GM12878 (cell line): ENCODE measurements at regions not wholly inside any gene's neighbourhood (a gene's known extent, or its start where the extent isn't known, plus 50 kb on each side); places are given as distances from the start of the nearest gene placed in this dataset.

Source experiments
- ETV6 ChIP-seq, 2 experiments: fragments of 450-650 bp in 1 of 2; IDR thresholded peaks in 1 of 2; conservative IDR thresholded peaks in 1 of 2; 2 replicates each; pipeline ENCODE4 v1.6.1; 2014; ENCODE audit warnings: antibody characterized with exemption in 1 of 2, borderline replicate concordance in 1 of 2, low read depth in 1 of 2, mild to moderate bottlenecking in 1 of 2, moderate library complexity in 1 of 2
- HCFC1 ChIP-seq: fragments of 150-350 bp; IDR thresholded peaks from 2 replicates; pipeline ENCODE4 v1.6.1; 2014; ENCODE audit warnings: low read length
- POLR2A ChIP-seq: IDR thresholded peaks from 2 replicates; pipeline ENCODE4 v1.6.1; 2011; ENCODE audit warnings: low read depth, mild to moderate bottlenecking, low read length
- ZNF622 ChIP-seq: fragments of 450-650 bp; IDR thresholded peaks from 2 replicates; pipeline ENCODE4 v1.6.1; 2017; ENCODE audit warnings: mild to moderate bottlenecking, inconsistent platforms
- TF ChIP-seq, protein P1 (sequence below): IDR thresholded peaks from 2 replicates; pipeline ENCODE4 v1.6.1; 2012; ENCODE audit warnings: mild to moderate bottlenecking, low read depth, low read length
- TF ChIP-seq, protein P2 (sequence below), 3 experiments: IDR thresholded peaks in 2 of 3; conservative IDR thresholded peaks in 1 of 3; 2 replicates each; pipeline ENCODE4 v1.5.1; 2011; ENCODE audit warnings: low read depth in 3 of 3, low read length in 3 of 3, mild to moderate bottlenecking in 3 of 3, control low read depth in 2 of 3, moderate library complexity in 2 of 3, inconsistent platforms in 1 of 3, mixed read lengths in 1 of 3; ENCODE audit not compliant: control insufficient read depth in 2 of 3, insufficient read depth in 1 of 3; ENCODE audit errors: extremely low read depth in 1 of 3

DNA sequence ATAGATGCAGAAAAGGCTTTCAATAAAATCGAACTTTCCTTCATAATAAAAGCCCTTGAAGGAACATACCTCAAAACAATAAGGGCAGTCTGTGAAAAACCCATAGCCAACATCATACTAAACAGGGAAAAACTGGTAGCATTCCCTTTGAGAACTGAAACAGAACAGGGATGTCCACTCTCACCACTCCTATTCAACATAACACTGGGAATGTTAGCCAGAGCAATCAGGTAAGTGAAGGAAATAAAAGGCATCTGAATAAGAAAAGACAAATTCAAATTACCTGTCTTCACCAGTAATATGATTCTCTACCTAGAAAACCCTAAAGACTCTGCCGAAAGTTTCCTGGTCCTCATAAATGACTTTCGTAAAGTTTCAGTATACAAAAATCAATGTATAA lies 861.0 kb upstream of the VRK2 start:
- TF ChIP-seq ETV6 (conservative IDR thresholded peaks at IDR 0.05 in 1 of 2, IDR thresholded peaks at IDR 0.05 in 1 of 2; ENCODE audit: borderline replicate concordance in 1 of 2, low read depth in 1 of 2) (no peak), ZNF622 (no peak), POLR2A (no peak), HCFC1 (no peak)
- TF ChIP-seq, protein P1, sequence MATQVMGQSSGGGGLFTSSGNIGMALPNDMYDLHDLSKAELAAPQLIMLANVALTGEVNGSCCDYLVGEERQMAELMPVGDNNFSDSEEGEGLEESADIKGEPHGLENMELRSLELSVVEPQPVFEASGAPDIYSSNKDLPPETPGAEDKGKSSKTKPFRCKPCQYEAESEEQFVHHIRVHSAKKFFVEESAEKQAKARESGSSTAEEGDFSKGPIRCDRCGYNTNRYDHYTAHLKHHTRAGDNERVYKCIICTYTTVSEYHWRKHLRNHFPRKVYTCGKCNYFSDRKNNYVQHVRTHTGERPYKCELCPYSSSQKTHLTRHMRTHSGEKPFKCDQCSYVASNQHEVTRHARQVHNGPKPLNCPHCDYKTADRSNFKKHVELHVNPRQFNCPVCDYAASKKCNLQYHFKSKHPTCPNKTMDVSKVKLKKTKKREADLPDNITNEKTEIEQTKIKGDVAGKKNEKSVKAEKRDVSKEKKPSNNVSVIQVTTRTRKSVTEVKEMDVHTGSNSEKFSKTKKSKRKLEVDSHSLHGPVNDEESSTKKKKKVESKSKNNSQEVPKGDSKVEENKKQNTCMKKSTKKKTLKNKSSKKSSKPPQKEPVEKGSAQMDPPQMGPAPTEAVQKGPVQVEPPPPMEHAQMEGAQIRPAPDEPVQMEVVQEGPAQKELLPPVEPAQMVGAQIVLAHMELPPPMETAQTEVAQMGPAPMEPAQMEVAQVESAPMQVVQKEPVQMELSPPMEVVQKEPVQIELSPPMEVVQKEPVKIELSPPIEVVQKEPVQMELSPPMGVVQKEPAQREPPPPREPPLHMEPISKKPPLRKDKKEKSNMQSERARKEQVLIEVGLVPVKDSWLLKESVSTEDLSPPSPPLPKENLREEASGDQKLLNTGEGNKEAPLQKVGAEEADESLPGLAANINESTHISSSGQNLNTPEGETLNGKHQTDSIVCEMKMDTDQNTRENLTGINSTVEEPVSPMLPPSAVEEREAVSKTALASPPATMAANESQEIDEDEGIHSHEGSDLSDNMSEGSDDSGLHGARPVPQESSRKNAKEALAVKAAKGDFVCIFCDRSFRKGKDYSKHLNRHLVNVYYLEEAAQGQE, result no peak
- TF ChIP-seq, protein P2, sequence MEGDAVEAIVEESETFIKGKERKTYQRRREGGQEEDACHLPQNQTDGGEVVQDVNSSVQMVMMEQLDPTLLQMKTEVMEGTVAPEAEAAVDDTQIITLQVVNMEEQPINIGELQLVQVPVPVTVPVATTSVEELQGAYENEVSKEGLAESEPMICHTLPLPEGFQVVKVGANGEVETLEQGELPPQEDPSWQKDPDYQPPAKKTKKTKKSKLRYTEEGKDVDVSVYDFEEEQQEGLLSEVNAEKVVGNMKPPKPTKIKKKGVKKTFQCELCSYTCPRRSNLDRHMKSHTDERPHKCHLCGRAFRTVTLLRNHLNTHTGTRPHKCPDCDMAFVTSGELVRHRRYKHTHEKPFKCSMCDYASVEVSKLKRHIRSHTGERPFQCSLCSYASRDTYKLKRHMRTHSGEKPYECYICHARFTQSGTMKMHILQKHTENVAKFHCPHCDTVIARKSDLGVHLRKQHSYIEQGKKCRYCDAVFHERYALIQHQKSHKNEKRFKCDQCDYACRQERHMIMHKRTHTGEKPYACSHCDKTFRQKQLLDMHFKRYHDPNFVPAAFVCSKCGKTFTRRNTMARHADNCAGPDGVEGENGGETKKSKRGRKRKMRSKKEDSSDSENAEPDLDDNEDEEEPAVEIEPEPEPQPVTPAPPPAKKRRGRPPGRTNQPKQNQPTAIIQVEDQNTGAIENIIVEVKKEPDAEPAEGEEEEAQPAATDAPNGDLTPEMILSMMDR (IDR thresholded peaks at IDR 0.05 in 2 of 3, conservative IDR thresholded peaks at IDR 0.05 in 1 of 3; ENCODE audit: control insufficient read depth in 2 of 3, extremely low read depth in 1 of 3, insufficient read depth in 1 of 3, low read depth in 3 of 3, low read length in 3 of 3), result no peak
